ENCODE measurements at regions not wholly inside any gene's neighbourhood (a gene's known extent, or its start where the extent isn't known, plus 50 kb on each side); places are given as distances from the start of the nearest gene placed in this dataset.

DNA sequence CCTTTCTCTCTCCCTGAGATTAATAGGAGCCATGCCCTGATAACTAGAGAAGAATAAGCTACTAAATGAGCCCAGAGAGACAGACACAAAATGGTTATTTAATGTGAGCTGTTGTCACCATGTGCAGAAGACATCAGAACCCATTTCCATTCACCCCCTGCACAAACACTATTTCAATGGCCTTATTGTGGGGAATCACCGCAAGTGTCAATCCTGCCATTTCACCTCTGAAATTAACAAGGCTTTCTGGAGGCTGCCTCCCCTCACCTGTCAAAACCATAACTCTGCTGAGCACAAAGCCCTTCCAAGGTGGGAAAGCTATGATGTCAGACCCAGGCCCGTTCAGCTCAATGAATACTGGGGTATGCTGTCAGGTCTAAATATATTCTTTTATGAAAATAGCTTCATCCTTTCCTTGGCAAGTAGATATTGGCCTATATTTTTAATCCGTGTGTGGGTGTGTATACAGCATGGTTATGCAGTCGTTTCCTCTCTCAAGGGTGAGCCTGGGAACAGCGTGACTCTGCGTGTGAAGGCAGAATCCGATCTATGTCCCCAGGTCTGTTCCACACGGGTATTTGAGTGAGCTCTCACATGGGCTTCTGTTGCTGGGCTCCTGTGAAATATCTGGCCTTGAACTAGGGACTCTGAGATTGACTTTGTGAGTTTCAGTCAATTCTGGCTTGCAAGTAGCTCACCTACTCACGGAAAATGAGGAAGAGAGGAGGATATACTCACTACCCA is 266.3 kb downstream of the FBXW7 start:
- TF ChIP-seq, protein P1, sequence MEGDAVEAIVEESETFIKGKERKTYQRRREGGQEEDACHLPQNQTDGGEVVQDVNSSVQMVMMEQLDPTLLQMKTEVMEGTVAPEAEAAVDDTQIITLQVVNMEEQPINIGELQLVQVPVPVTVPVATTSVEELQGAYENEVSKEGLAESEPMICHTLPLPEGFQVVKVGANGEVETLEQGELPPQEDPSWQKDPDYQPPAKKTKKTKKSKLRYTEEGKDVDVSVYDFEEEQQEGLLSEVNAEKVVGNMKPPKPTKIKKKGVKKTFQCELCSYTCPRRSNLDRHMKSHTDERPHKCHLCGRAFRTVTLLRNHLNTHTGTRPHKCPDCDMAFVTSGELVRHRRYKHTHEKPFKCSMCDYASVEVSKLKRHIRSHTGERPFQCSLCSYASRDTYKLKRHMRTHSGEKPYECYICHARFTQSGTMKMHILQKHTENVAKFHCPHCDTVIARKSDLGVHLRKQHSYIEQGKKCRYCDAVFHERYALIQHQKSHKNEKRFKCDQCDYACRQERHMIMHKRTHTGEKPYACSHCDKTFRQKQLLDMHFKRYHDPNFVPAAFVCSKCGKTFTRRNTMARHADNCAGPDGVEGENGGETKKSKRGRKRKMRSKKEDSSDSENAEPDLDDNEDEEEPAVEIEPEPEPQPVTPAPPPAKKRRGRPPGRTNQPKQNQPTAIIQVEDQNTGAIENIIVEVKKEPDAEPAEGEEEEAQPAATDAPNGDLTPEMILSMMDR (IDR thresholded peaks at IDR 0.05): no peak
- no peak for TF ChIP-seq POLR2A (IDR thresholded peaks at IDR 0.05)
- no peak for TF ChIP-seq POLR2AphosphoS5 (IDR thresholded peaks at IDR 0.05)
